ENCODE measurements at regions not wholly inside any gene's neighbourhood (a gene's known extent, or its start where the extent isn't known, plus 50 kb on each side); places are given as distances from the start of the nearest gene placed in this dataset.

DNA sequence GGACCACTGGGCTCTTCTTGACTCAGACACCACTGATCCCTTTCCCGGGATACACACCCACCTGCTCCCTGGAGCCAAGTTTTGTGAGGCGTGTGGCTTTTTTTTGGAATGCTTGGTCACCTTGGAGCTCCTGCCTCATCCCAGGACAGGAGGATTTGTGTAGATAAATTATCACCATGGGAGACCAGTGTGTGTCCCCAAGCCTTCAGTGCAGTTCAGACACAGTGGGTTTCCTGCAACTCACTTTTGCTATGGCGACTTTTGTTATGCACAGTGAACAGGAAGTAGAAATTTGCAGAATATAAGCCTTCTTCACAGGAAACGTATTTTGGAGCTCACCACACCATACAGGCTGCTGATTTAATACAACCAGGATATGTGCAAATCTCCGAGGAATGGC, 357.4 kb downstream of the PAX1 start:
- TF ChIP-seq CTCF (conservative IDR thresholded peaks at IDR 0.05), result no peak
- TF ChIP-seq EZH2 (IDR thresholded peaks at IDR 0.05; ENCODE audit: low read depth), result no peak
